ENCODE measurements at regions not wholly inside any gene's neighbourhood (a gene's known extent, or its start where the extent isn't known, plus 50 kb on each side); places are given as distances from the start of the nearest gene placed in this dataset.

DNA sequence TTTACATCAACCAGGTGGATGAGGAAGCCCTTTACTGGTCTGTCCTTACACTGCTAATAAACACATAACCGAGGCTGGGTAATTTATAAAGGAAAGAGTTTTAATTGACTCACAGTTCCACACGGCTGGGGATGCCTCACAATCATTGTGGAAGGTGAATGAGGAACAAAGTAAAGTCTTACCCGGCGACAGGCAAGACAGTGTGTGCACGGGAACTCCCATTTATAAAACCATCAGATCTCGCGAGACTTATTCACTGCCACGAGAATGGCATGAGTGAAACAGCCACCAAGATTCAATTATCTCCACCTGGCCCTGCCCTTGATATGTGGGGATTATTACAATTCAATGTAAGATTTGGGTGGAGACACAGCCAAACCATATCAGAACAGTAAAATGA, 67.3 kb upstream of the GRAMD2B start:
- WGBS (ENCODE audit: low lambda C conversion rate), result 77% methylated on average over 8 of the region's 8 CpGs
- DNase-seq (ENCODE audit: low spot score) (no peak), FAIRE-seq (no peak), ATAC-seq (no peak)
- H3K4me1 ChIP-seq (ENCODE audit: insufficient read depth, low read length), result peaks cover 39% of the 10 kb centered on the region
- H3K27ac ChIP-seq (ENCODE audit: extremely low read length, insufficient read depth, low read length), result no peak overlapping the region
- H2AFZ ChIP-seq (ENCODE audit: low read length), result no peak overlapping the region
- no peaks in the 10 kb centered on the region for H4K20me1 ChIP-seq (ENCODE audit: insufficient read depth, low read length)
- H3K27me3 ChIP-seq (ENCODE audit: control insufficient read depth in 1 of 2, insufficient read depth in 2 of 2, low read length in 2 of 2), result no peaks in the 10 kb centered on the region; a peak in 1 of 5 replicates
- POLR2A ChIA-PET, result interaction anchor here (2.1 kb wide), 1 partner anchor 16 kb away, joined by 6 read pairs; no protein-coding TSS in a partner anchor
- intact Hi-C loops (cut with micrococcal nuclease; ENCODE audit: unreplicated experiment), result loop anchor here (2.0 kb wide), 1 partner anchor 15 kb away; no protein-coding TSS in a partner anchor
- CTCF ChIA-PET (ENCODE audit: low intra/inter-chr PET ratio, low total read pairs), result interaction anchor here (3.1 kb wide), 1 partner anchor 183 kb away, joined by 40 read pairs; no protein-coding TSS in a partner anchor
- no peaks in the 10 kb centered on the region for H3K79me2 ChIP-seq (ENCODE audit: insufficient read depth, low read length)
- no peaks in the 10 kb centered on the region for H3K36me3 ChIP-seq (replicated peaks in 1 of 2; ENCODE audit: control insufficient read depth in 1 of 2, insufficient read depth in 2 of 2, low read length in 2 of 2)
- H3K4me3 ChIP-seq (replicated peaks in 1 of 3; ENCODE audit: insufficient read depth in 1 of 3, low read depth in 2 of 3, low read length in 3 of 3), result no peak overlapping the region
- no peak overlapping the region for H3K9ac ChIP-seq (ENCODE audit: insufficient read depth, low read depth, low read length)
- no peak overlapping the region for H3K4me2 ChIP-seq (ENCODE audit: low read depth, low read length)
- BruUV-seq (replicated peaks), result no TSS peak
- in situ Hi-C loops (cut with HindIII; ENCODE audit: extremely low pct_ligation_motif_present, low pct_unique_long_range_greater_than_20kb), result no loop called here
- no peaks in the 10 kb centered on the region for H3K9me3 ChIP-seq (ENCODE audit: low read length)
- TF ChIP-seq NFE2L1 (CRISPR knock-in tag; IDR thresholded peaks at IDR 0.05; ENCODE audit: borderline replicate concordance) (no peak), ZNF510 (CRISPR knock-in tag; IDR thresholded peaks at IDR 0.05; ENCODE audit: low read depth) (no peak), KAT8 (CRISPR knock-in tag; IDR thresholded peaks at IDR 0.05) (no peak), ELF1 (CRISPR knock-in tag; IDR thresholded peaks at IDR 0.05) (no peak), POLR2A (IDR thresholded peaks at IDR 0.05; ENCODE audit: insufficient read depth in 1 of 2, low read depth in 2 of 2, low read length in 2 of 2) (no peak), TCF7 (IDR thresholded peaks at IDR 0.05; ENCODE audit: low read depth) (no peak), NCOA2 (CRISPR knock-in tag; IDR thresholded peaks at IDR 0.05) (no peak), SIN3A (IDR thresholded peaks at IDR 0.05; ENCODE audit: borderline replicate concordance, low read depth, low read length) (no peak), MBNL3 (CRISPR knock-in tag; conservative IDR thresholded peaks at IDR 0.05) (no peak), ZNF780A (CRISPR knock-in tag; IDR thresholded peaks at IDR 0.05) (no peak), ZNF761 (CRISPR knock-in tag; conservative IDR thresholded peaks at IDR 0.05) (no peak)
- TF ChIP-seq, protein P1, sequence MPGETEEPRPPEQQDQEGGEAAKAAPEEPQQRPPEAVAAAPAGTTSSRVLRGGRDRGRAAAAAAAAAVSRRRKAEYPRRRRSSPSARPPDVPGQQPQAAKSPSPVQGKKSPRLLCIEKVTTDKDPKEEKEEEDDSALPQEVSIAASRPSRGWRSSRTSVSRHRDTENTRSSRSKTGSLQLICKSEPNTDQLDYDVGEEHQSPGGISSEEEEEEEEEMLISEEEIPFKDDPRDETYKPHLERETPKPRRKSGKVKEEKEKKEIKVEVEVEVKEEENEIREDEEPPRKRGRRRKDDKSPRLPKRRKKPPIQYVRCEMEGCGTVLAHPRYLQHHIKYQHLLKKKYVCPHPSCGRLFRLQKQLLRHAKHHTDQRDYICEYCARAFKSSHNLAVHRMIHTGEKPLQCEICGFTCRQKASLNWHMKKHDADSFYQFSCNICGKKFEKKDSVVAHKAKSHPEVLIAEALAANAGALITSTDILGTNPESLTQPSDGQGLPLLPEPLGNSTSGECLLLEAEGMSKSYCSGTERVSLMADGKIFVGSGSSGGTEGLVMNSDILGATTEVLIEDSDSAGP (CRISPR knock-in tag; IDR thresholded peaks at IDR 0.05; ENCODE audit: borderline replicate concordance), result no peak
- TF ChIP-seq, protein P2, sequence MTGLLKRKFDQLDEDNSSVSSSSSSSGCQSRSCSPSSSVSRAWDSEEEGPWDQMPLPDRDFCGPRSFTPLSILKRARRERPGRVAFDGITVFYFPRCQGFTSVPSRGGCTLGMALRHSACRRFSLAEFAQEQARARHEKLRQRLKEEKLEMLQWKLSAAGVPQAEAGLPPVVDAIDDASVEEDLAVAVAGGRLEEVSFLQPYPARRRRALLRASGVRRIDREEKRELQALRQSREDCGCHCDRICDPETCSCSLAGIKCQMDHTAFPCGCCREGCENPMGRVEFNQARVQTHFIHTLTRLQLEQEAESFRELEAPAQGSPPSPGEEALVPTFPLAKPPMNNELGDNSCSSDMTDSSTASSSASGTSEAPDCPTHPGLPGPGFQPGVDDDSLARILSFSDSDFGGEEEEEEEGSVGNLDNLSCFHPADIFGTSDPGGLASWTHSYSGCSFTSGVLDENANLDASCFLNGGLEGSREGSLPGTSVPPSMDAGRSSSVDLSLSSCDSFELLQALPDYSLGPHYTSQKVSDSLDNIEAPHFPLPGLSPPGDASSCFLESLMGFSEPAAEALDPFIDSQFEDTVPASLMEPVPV (CRISPR knock-in tag; IDR thresholded peaks at IDR 0.05), result no peak
- TF ChIP-seq, protein P3, sequence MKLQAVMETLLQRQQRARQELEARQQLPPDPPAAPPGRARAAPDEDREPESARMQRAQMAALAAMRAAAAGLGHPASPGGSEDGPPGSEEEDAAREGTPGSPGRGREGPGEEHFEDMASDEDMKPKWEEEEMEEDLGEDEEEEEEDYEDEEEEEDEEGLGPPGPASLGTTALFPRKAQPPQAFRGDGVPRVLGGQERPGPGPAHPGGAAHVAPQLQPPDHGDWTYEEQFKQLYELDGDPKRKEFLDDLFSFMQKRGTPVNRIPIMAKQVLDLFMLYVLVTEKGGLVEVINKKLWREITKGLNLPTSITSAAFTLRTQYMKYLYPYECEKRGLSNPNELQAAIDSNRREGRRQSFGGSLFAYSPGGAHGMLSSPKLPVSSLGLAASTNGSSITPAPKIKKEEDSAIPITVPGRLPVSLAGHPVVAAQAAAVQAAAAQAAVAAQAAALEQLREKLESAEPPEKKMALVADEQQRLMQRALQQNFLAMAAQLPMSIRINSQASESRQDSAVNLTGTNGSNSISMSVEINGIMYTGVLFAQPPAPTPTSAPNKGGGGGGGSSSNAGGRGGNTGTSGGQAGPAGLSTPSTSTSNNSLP (IDR thresholded peaks at IDR 0.05; ENCODE audit: low read depth, low read length), result no peak
- TF ChIP-seq, protein P4, sequence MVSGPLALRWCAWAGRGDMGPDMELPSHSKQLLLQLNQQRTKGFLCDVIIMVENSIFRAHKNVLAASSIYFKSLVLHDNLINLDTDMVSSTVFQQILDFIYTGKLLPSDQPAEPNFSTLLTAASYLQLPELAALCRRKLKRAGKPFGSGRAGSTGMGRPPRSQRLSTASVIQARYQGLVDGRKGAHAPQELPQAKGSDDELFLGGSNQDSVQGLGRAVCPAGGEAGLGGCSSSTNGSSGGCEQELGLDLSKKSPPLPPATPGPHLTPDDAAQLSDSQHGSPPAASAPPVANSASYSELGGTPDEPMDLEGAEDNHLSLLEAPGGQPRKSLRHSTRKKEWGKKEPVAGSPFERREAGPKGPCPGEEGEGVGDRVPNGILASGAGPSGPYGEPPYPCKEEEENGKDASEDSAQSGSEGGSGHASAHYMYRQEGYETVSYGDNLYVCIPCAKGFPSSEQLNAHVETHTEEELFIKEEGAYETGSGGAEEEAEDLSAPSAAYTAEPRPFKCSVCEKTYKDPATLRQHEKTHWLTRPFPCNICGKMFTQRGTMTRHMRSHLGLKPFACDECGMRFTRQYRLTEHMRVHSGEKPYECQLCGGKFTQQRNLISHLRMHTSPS (CRISPR knock-in tag; IDR thresholded peaks at IDR 0.05; ENCODE audit: low read depth), result no peak

All from HepG2 (cell line).